ENCODE measurements at regions not wholly inside any gene's neighbourhood (a gene's known extent, or its start where the extent isn't known, plus 50 kb on each side); places are given as distances from the start of the nearest gene placed in this dataset.

GRCh38 chr5:56561455-56561854, 253.9 kb upstream of the MAP3K1 start:
- ATAC-seq (ENCODE audit: low FRiP score in 2 of 2) = no peak
- WGBS, 2 donors = 63 to 72% methylated on average over 2 of the region's 2 CpGs
- Histone ChIP-seq H3K9me3 (no peaks in the 10 kb centered on the region), H3K4me3 (no peak overlapping the region), H3K4me1 (no peaks in the 10 kb centered on the region), H3K27me3 (no peaks in the 10 kb centered on the region), H3K36me3 (no peaks in the 10 kb centered on the region), H3K27ac (no peak overlapping the region)
- no peak for TF ChIP-seq CTCF (IDR thresholded peaks at IDR 0.05)
- no peak for TF ChIP-seq POLR2A (IDR thresholded peaks at IDR 0.05)
- TF ChIP-seq EP300 (IDR thresholded peaks at IDR 0.05) = no peak
- no peak for TF ChIP-seq POLR2AphosphoS5 (IDR thresholded peaks at IDR 0.05)
- DNase-seq = no peak

- H3K4me3 ChIP-seq = no peak overlapping the region
- H3K9me3 ChIP-seq = no peaks in the 10 kb centered on the region
- 83 to 89% methylated on average over 4 of the region's 4 CpGs for WGBS, 2 donors
- H3K36me3 ChIP-seq = no peaks in the 10 kb centered on the region
- DNase-seq = no peak
- ATAC-seq (ENCODE audit: low FRiP score in 2 of 2) = no peak
- no peaks in the 10 kb centered on the region for H3K27me3 ChIP-seq
- H3K27ac ChIP-seq = no peak overlapping the region
- no peaks in the 10 kb centered on the region for H3K4me1 ChIP-seq
- TF ChIP-seq POLR2A (IDR thresholded peaks at IDR 0.05) (no peak), CTCF (IDR thresholded peaks at IDR 0.05) (no peak), POLR2AphosphoS5 (IDR thresholded peaks at IDR 0.05) (no peak), EP300 (IDR thresholded peaks at IDR 0.05) (no peak)
These were observed 257.1 kb upstream of the MAP3K1 start for GRCh38 chr5:56558131-56558745.

- H3K4me3 ChIP-seq = no peak overlapping the region
- no peaks in the 10 kb centered on the region for H3K27me3 ChIP-seq
- DNase-seq (no peak), ATAC-seq (ENCODE audit: low FRiP score in 2 of 2) (peak in 1 of 2 donors; percentile 66)
- 56 to 57% methylated on average over 3 of the region's 3 CpGs for WGBS, 2 donors
- no peaks in the 10 kb centered on the region for H3K4me1 ChIP-seq
- no peak overlapping the region for H3K27ac ChIP-seq
- H3K9me3 ChIP-seq = no peaks in the 10 kb centered on the region
- TF ChIP-seq POLR2A (IDR thresholded peaks at IDR 0.05) (no peak), POLR2AphosphoS5 (IDR thresholded peaks at IDR 0.05) (no peak), EP300 (IDR thresholded peaks at IDR 0.05) (no peak)
- H3K36me3 ChIP-seq = no peaks in the 10 kb centered on the region
These were observed 258.2 kb upstream of the MAP3K1 start for GRCh38 chr5:56557198-56557597.

GRCh38 chr5:56552612-56553268, 262.6 kb upstream of the MAP3K1 start:
- no peaks in the 10 kb centered on the region for H3K36me3 ChIP-seq
- no peaks in the 10 kb centered on the region for H3K9me3 ChIP-seq
- H3K4me1 ChIP-seq = peaks cover 10 to 12% (median 11%) of the 10 kb centered on the region in 4 donors
- TF ChIP-seq POLR2A (IDR thresholded peaks at IDR 0.05) = no peak
- TF ChIP-seq EP300 (IDR thresholded peaks at IDR 0.05) = no peak
- TF ChIP-seq POLR2AphosphoS5 (IDR thresholded peaks at IDR 0.05) = no peak
- no peak for TF ChIP-seq CTCF (IDR thresholded peaks at IDR 0.05)
- DNase-seq = no peak
- no peak overlapping the region for H3K27ac ChIP-seq
- no peaks in the 10 kb centered on the region for H3K27me3 ChIP-seq
- no peak overlapping the region for H3K4me3 ChIP-seq
- no peak for ATAC-seq (ENCODE audit: low FRiP score in 2 of 2)

- TF ChIP-seq POLR2AphosphoS5 (IDR thresholded peaks at IDR 0.05) (no peak), EP300 (IDR thresholded peaks at IDR 0.05) (no peak), POLR2A (IDR thresholded peaks at IDR 0.05) (no peak), CTCF (IDR thresholded peaks at IDR 0.05) (no peak)
- Histone ChIP-seq H3K36me3 (no peaks in the 10 kb centered on the region), H3K9me3 (no peaks in the 10 kb centered on the region), H3K27me3 (no peaks in the 10 kb centered on the region), H3K4me3 (no peak overlapping the region), H3K27ac (no peak overlapping the region), H3K4me1 (peaks cover 10 to 12% (median 11%) of the 10 kb centered on the region in 4 donors)
- ATAC-seq (ENCODE audit: low FRiP score in 2 of 2) (peak in 1 of 2 donors; percentile 41), DNase-seq (peak in 1 of 2 donors; percentile 27)
- WGBS, 2 donors = 60 to 63% methylated on average over 2 of the region's 2 CpGs
These were observed 265.1 kb upstream of the MAP3K1 start for GRCh38 chr5:56550227-56550626.

Measured in upper lobe of left lung (tissue), 6 donors.